ENCODE measurements at regions not wholly inside any gene's neighbourhood (a gene's known extent, or its start where the extent isn't known, plus 50 kb on each side); places are given as distances from the start of the nearest gene placed in this dataset.

DNA sequence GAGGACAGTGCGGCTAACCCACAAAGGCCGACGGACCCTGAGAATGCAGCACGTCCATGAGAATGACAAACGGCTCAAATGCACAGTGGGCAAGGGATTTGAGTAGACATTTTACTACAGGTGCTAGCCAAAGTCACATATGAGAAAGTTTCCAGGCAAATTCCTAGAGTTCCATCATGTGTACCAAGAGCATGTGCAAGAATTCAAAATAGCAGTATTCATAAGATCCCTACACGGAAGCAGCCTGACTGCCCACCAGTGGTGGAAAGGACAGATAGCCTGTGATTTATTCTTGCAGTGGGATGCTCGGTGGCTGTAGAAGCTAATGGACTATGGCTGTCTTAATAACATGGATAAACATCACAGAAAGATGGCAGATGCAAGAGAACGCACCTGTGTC is 68.0 kb downstream of the RGS12 start:
- ATAC-seq = no peak
- H3K4me1 Mint-ChIP-seq (ENCODE audit: low read depth) = peaks cover 2% of the 10 kb centered on the region
- peaks cover 3% of the 10 kb centered on the region for H3K27me3 Mint-ChIP-seq
- no peak for DNase-seq
- TF ChIP-seq CTCF (IDR thresholded peaks at IDR 0.05) = no peak
- no peak overlapping the region for H3K4me3 Mint-ChIP-seq
- H3K36me3 Mint-ChIP-seq (ENCODE audit: low read depth) = no peaks in the 10 kb centered on the region
- H3K9me3 Mint-ChIP-seq = no peaks in the 10 kb centered on the region
- intact Hi-C loops (cut with micrococcal nuclease) = no loop called here
- POLR2A ChIA-PET = interaction anchor here (0.7 kb wide), 1 partner anchor 119 kb away, joined by 3 read pairs; no protein-coding TSS in a partner anchor
- CTCF ChIA-PET = interaction anchor here (0.7 to 1.0 kb wide), 2 partner anchors 15 to 17 kb away, joined by 3 read pairs; no protein-coding TSS in a partner anchor
- H3K27ac Mint-ChIP-seq = no peak overlapping the region

DNA sequence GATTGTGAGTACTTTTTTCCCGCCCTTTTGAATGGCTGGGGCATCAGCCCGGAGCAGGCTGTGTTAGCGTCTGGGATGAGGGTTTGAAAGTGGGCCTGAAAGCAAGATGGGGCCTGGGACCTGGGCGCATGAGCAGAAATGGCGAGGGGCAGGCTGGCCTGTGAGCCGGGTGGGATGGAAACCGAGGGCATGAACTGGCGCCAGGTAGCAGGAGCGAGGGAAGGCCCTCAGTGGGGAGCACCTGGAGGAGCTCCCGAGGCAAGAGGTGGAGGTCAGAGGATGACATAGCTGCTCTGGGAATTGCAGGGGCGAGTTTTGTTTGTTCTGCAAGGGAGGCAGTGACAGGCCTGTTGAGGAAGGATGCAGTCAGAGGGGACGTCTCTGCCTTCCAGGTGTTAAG is 68.6 kb downstream of the RGS12 start:
- CTCF ChIA-PET = interaction anchor here (1.0 to 1.2 kb wide), 2 partner anchors 9 to 16 kb away, joined by 3 to 4 read pairs; no protein-coding TSS in a partner anchor
- TF ChIP-seq CTCF (IDR thresholded peaks at IDR 0.05) = no peak
- Mint-ChIP-seq H3K4me3 (no peak overlapping the region), H3K27me3 (peaks cover 3% of the 10 kb centered on the region), H3K36me3 (ENCODE audit: low read depth) (no peaks in the 10 kb centered on the region), H3K27ac (no peak overlapping the region), H3K9me3 (no peaks in the 10 kb centered on the region), H3K4me1 (ENCODE audit: low read depth) (peaks cover 2% of the 10 kb centered on the region)
- no peak for DNase-seq
- POLR2A ChIA-PET = no interaction called here
- intact Hi-C loops (cut with micrococcal nuclease) = no loop called here
- ATAC-seq = no peak

- ChIA-PET POLR2A (no interaction called here), CTCF (interaction anchor here (1.2 kb wide), 1 partner anchor 9 kb away, joined by 4 read pairs; no protein-coding TSS in a partner anchor)
- DNase-seq = no peak
- peaks cover 2% of the 10 kb centered on the region for H3K4me1 Mint-ChIP-seq (ENCODE audit: low read depth)
- H3K36me3 Mint-ChIP-seq (ENCODE audit: low read depth) = no peaks in the 10 kb centered on the region
- H3K27me3 Mint-ChIP-seq = peaks cover 3% of the 10 kb centered on the region
- no peak overlapping the region for H3K27ac Mint-ChIP-seq
- no peak for TF ChIP-seq CTCF (IDR thresholded peaks at IDR 0.05)
- H3K9me3 Mint-ChIP-seq = no peaks in the 10 kb centered on the region
- no peak for ATAC-seq
- no peak overlapping the region for H3K4me3 Mint-ChIP-seq
- intact Hi-C loops (cut with micrococcal nuclease) = no loop called here
These were observed 69.1 kb downstream of the RGS12 start for GRCh38 chr4:3361896-3362295.

GRCh38 chr4:3362431-3363287 is 69.8 kb downstream of the RGS12 start:
- no peak overlapping the region for H3K27ac Mint-ChIP-seq
- ChIA-PET CTCF (interaction anchor here (1.2 kb wide), 1 partner anchor 8 kb away, joined by 4 read pairs; no protein-coding TSS in a partner anchor), POLR2A (no interaction called here)
- no peaks in the 10 kb centered on the region for H3K36me3 Mint-ChIP-seq (ENCODE audit: low read depth)
- ATAC-seq (no peak), DNase-seq (no peak)
- TF ChIP-seq CTCF (IDR thresholded peaks at IDR 0.05) = no peak
- no peak overlapping the region for H3K4me3 Mint-ChIP-seq
- intact Hi-C loops (cut with micrococcal nuclease) = no loop called here
- peaks cover 2% of the 10 kb centered on the region for H3K4me1 Mint-ChIP-seq (ENCODE audit: low read depth)
- H3K9me3 Mint-ChIP-seq = no peaks in the 10 kb centered on the region
- H3K27me3 Mint-ChIP-seq = peaks cover 3% of the 10 kb centered on the region

DNA sequence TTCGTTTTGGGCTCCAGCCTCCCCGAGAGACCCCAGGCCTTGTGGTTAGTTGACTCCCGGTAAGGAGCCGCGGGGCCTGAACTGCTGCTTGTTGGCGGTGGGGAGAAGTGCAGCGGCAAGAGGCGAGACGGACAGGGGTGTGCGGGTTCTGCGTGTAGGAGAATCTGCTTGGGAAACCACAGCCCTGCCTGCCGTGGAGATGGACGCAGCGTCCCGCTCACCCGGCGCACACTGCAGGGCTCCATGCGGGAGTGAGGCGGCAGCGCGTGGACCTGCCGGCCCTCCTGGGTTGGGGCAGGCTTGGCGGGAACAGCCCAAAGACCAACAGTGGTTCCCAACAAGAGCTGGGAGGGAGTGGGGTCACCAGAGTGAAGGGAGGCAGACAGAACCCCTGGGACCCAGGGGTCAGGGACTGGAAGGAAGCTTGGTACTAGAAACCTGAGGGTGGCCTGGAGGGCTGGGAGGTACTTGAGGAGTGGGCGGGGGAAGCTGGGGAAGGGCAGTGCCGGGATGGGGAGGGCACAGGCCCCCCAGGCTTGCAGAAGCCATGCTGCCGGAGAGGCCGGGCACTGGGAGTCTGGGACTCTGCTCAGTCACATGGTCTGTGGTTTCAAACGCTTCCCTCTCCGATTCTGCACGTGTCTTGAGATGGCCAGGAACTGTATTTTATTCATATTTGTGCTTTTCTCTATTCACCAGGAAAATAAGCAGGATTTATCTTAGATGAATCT is 70.8 kb downstream of the RGS12 start:
- intact Hi-C loops (cut with micrococcal nuclease) = no loop called here
- CTCF ChIA-PET = no interaction called here
- Mint-ChIP-seq H3K9me3 (no peaks in the 10 kb centered on the region), H3K36me3 (ENCODE audit: low read depth) (no peaks in the 10 kb centered on the region), H3K4me3 (no peak overlapping the region), H3K27ac (no peak overlapping the region), H3K27me3 (peaks cover 6% of the 10 kb centered on the region), H3K4me1 (ENCODE audit: low read depth) (peaks cover 7% of the 10 kb centered on the region)
- ATAC-seq = no peak
- no peak for TF ChIP-seq CTCF (IDR thresholded peaks at IDR 0.05)
- POLR2A ChIA-PET = no interaction called here
- DNase-seq = no peak
